Activated B cell treated with CpG ODN at 0.5 μM for 24 hours (primary cell): ENCODE measurements at regions not wholly inside any gene's neighbourhood (a gene's known extent, or its start where the extent isn't known, plus 50 kb on each side); places are given as distances from the start of the nearest gene placed in this dataset.

Experiments used
- ATAC-seq: fragments of 200-7000 bp; cut with Tn5 transposase; one replicate; pipeline ENCODE4 v1.10.0; 2021; ENCODE audit warnings: low read depth, mild to moderate bottlenecking, moderate library complexity
- CTCF ChIA-PET: fragments of 350-600 bp; sonication (Branson Sonifier 250); formaldehyde crosslinking; loops from one replicate; lab custom pipeline; 2021; ENCODE audit warnings: antibody characterized with exemption; lab: Charles Lee
- POLR2A ChIA-PET: fragments of 350-600 bp; sonication (Branson Sonifier 250); formaldehyde crosslinking; loops from one replicate; lab custom pipeline; 2021; ENCODE audit warnings: antibody characterized with exemption; lab: Charles Lee
- DNase-seq: peaks from one replicate; pipeline ENCODE4 v3.0.0; 2022
- H3K27ac Mint-ChIP-seq: one replicate; pipeline ENCODE4 v1.8.0; 2020; ENCODE audit warnings: mixed read lengths
- H3K27me3 Mint-ChIP-seq: one replicate; pipeline ENCODE4 v1.8.0; 2021; ENCODE audit warnings: mixed read lengths
- H3K36me3 Mint-ChIP-seq: one replicate; pipeline ENCODE4 v1.8.0; 2021; ENCODE audit warnings: low read depth, mixed read lengths
- H3K4me1 Mint-ChIP-seq: one replicate; pipeline ENCODE4 v1.8.0; 2021; ENCODE audit warnings: mixed read lengths
- H3K4me3 Mint-ChIP-seq: one replicate; pipeline ENCODE4 v1.8.0; 2020; ENCODE audit warnings: mild to moderate bottlenecking, mixed read lengths
- H3K9me3 Mint-ChIP-seq: one replicate; pipeline ENCODE4 v1.8.0; 2020; ENCODE audit warnings: mixed read lengths
- intact Hi-C: fragments of 100-400 bp; cut with micrococcal nuclease; formaldehyde crosslinking; loops from one replicate; pipeline ENCODE4 v1.15.1; 2024
- TF ChIP-seq, protein P1 (sequence below): fragments of 200-600 bp; IDR thresholded peaks from one replicate; pipeline ENCODE4 v1.8.0; 2022; ENCODE audit warnings: antibody characterized with exemption, mild to moderate bottlenecking

DNA sequence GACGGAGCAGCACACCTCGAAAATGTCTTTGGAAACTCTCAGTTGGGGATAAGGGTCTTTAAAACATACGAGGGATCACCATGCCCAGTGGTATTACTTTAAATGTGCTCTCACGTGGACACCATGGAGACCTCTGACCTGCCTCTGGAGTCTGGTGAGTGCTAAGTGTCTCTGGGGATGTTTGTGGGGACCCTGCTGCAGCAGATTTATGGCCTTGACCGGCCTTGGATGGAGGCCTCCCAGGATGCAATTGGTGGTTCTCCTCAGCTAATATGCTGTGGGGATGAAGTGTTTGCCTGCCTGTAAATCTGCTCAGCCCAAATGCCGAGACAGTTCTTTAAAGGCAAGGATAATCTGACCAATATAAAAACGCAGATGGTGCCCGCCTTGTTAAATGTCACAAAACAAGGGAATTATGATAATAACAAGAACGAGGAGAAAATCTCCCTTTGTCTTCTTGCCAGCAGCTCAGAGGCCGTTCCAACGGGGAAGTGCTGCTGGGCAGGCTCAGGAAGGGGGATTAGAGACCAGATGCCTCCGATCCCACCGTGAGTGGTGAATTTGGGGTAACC is 154.4 kb downstream of the ABCC12 start:
- DNase-seq (no peak), ATAC-seq (no peak)
- Mint-ChIP-seq H3K27me3 (no peaks in the 10 kb centered on the region), H3K4me3 (no peak overlapping the region), H3K4me1 (no peaks in the 10 kb centered on the region), H3K27ac (no peak overlapping the region), H3K36me3 (no peaks in the 10 kb centered on the region), H3K9me3 (peaks cover 3% of the 10 kb centered on the region)
- ChIA-PET CTCF (no interaction called here), POLR2A (no interaction called here)
- TF ChIP-seq, protein P1, sequence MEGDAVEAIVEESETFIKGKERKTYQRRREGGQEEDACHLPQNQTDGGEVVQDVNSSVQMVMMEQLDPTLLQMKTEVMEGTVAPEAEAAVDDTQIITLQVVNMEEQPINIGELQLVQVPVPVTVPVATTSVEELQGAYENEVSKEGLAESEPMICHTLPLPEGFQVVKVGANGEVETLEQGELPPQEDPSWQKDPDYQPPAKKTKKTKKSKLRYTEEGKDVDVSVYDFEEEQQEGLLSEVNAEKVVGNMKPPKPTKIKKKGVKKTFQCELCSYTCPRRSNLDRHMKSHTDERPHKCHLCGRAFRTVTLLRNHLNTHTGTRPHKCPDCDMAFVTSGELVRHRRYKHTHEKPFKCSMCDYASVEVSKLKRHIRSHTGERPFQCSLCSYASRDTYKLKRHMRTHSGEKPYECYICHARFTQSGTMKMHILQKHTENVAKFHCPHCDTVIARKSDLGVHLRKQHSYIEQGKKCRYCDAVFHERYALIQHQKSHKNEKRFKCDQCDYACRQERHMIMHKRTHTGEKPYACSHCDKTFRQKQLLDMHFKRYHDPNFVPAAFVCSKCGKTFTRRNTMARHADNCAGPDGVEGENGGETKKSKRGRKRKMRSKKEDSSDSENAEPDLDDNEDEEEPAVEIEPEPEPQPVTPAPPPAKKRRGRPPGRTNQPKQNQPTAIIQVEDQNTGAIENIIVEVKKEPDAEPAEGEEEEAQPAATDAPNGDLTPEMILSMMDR: no peak
- intact Hi-C loops: no loop called here

DNA sequence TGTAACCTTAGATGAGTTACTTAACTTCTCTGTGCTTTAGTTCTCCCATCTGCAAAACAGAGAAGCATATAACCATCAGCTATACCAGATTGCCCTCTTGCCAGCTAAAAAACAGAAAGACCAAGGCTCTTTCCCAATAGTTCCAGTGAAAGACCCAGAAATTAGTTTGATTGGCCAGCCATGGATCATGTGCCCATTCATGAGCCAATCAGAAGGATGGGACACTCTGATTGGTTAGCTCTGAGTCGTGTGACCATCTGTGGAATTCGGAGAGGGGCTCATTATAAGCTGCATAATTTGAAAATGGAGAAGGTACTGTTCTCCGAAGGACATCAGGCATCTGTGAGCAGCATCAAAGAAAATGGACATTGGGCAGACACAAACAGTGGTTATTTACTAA is 155.2 kb downstream of the ABCC12 start:
- H3K4me1 Mint-ChIP-seq: no peaks in the 10 kb centered on the region
- ChIA-PET CTCF (no interaction called here), POLR2A (no interaction called here)
- no peak overlapping the region for H3K4me3 Mint-ChIP-seq
- DNase-seq (no peak), ATAC-seq (no peak)
- TF ChIP-seq, protein P1: no peak
- intact Hi-C loops: no loop called here
- H3K9me3 Mint-ChIP-seq: no peaks in the 10 kb centered on the region
- no peak overlapping the region for H3K27ac Mint-ChIP-seq
- H3K36me3 Mint-ChIP-seq: no peaks in the 10 kb centered on the region
- H3K27me3 Mint-ChIP-seq: no peaks in the 10 kb centered on the region

GRCh38 chr16:47999595-47999994 is 156.2 kb downstream of the ABCC12 start:
- ChIA-PET POLR2A (no interaction called here), CTCF (no interaction called here)
- DNase-seq (no peak), ATAC-seq (no peak)
- TF ChIP-seq, protein P1: no peak
- Mint-ChIP-seq H3K4me3 (no peak overlapping the region), H3K9me3 (no peaks in the 10 kb centered on the region), H3K36me3 (no peaks in the 10 kb centered on the region), H3K27ac (no peak overlapping the region), H3K4me1 (no peaks in the 10 kb centered on the region), H3K27me3 (no peaks in the 10 kb centered on the region)
- intact Hi-C loops: no loop called here

- TF ChIP-seq, protein P1: no peak
- intact Hi-C loops: no loop called here
- ChIA-PET CTCF (no interaction called here), POLR2A (no interaction called here)
- H3K36me3 Mint-ChIP-seq: no peaks in the 10 kb centered on the region
- ATAC-seq (no peak), DNase-seq (no peak)
- no peaks in the 10 kb centered on the region for H3K27me3 Mint-ChIP-seq
- H3K4me1 Mint-ChIP-seq: no peaks in the 10 kb centered on the region
- H3K27ac Mint-ChIP-seq: no peak overlapping the region
- peaks cover 7% of the 10 kb centered on the region for H3K9me3 Mint-ChIP-seq
- no peak overlapping the region for H3K4me3 Mint-ChIP-seq
Observed at GRCh38 chr16:47995354-47995753, 160.4 kb downstream of the ABCC12 start.

DNA sequence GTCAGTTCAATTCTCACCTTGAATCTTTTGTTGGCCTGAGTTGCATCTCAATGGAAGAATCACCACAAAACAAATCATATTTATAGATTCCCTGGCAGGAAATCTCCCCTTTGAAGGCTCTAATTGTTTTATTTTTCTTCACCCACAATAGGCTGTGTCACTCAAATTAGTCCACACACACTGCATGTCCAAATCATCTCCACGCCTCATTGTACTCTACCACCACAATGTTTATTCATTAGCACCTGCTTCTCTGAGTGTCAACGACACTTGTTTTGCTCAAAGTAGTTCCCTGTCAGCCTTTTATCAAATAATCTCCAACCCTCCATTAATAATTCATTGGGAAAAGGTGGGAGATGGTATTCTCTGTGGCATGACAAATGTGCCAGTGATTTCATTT is 164.3 kb downstream of the ABCC12 start:
- Mint-ChIP-seq H3K36me3 (no peaks in the 10 kb centered on the region), H3K4me3 (no peak overlapping the region), H3K27me3 (peaks cover 4% of the 10 kb centered on the region), H3K9me3 (peaks cover 7% of the 10 kb centered on the region), H3K4me1 (no peaks in the 10 kb centered on the region), H3K27ac (no peak overlapping the region)
- intact Hi-C loops: no loop called here
- CTCF ChIA-PET: no interaction called here
- POLR2A ChIA-PET: no interaction called here
- ATAC-seq: no peak
- DNase-seq: no peak
- TF ChIP-seq, protein P1: no peak
